Upper lobe of left lung (tissue), 6 donors: ENCODE measurements at regions not wholly inside any gene's neighbourhood (a gene's known extent, or its start where the extent isn't known, plus 50 kb on each side); places are given as distances from the start of the nearest gene placed in this dataset.

ENCODE experiments used
- ATAC-seq, 2 donors: fragments of 200-7000 bp; cut with Tn5 transposase; one replicate each; pipeline ENCODE4 v1.9.1; 2022; ENCODE audit warnings: mild to moderate bottlenecking in 2 of 2, moderate library complexity in 2 of 2; ENCODE audit not compliant: low FRiP score in 2 of 2
- DNase-seq, 2 donors: peaks; one replicate each; pipeline ENCODE4 v3.0.0-alpha.2; 2019 to 2020
- H3K27ac ChIP-seq, 4 donors: fragments of 200-600 bp; sonication (generic); one replicate each; pipeline ENCODE4 v1.5.1; 2016 to 2019
- H3K27me3 ChIP-seq, 4 donors: fragments of 200-600 bp; sonication (generic); one replicate each; pipeline ENCODE4 v1.5.1; 2017 to 2019
- H3K36me3 ChIP-seq, 4 donors: fragments of 200-600 bp; sonication (generic); one replicate each; pipeline ENCODE4 v1.5.1; 2016 to 2019
- H3K4me1 ChIP-seq, 4 donors: fragments of 200-600 bp; sonication (generic); one replicate each; pipeline ENCODE4 v1.5.1; 2018 to 2019
- H3K4me3 ChIP-seq, 4 donors: fragments of 200-600 bp; sonication (generic); one replicate each; pipeline ENCODE4 v1.5.1; 2017 to 2019; ENCODE audit warnings: mild to moderate bottlenecking in 2 of 4, moderate library complexity in 1 of 4
- H3K9me3 ChIP-seq, 4 donors: fragments of 200-600 bp; sonication (generic); one replicate each; pipeline ENCODE4 v1.5.1; 2018 to 2019
- CTCF ChIP-seq, 6 experiments: fragments of 450-650 bp in 4 of 6; fragments of 200-600 bp in 2 of 6; sonication (generic) in 2 of 6; IDR thresholded peaks; one replicate each; pipeline ENCODE4 v1.5.1; 2016 to 2019; ENCODE audit warnings: antibody characterized with exemption in 6 of 6
- EP300 ChIP-seq, 4 donors: sonication (generic); formaldehyde crosslinking; IDR thresholded peaks; one replicate each; pipeline ENCODE4 v1.5.1; 2017; ENCODE audit warnings: antibody characterized with exemption in 4 of 4, control low read depth in 2 of 4
- POLR2A ChIP-seq, 4 donors: fragments of 450-650 bp; IDR thresholded peaks; one replicate each; pipeline ENCODE4 v1.5.1; 2016 to 2017; ENCODE audit warnings: antibody characterized with exemption in 4 of 4, mild to moderate bottlenecking in 2 of 4
- POLR2AphosphoS5 ChIP-seq, 2 donors: sonication (generic); formaldehyde crosslinking; IDR thresholded peaks; one replicate each; pipeline ENCODE4 v1.5.1; 2017; ENCODE audit warnings: antibody characterized with exemption in 2 of 2
- WGBS, 2 donors: methylation state at CpG; one replicate each; pipeline ENCODE4 v1.1.5; 2017 to 2018; 5-methylcytosine and 5-hydroxymethylcytosine counted together
- donor health status: DM: no; HTN: no; CAD: no; lungs with moderate emphysema.
- donor health status: DM: no; HTN: yes; CAD: no; lungs with severe emphysema.

- no peaks in the 10 kb centered on the region for H3K36me3 ChIP-seq
- H3K4me3 ChIP-seq = no peak overlapping the region
- TF ChIP-seq POLR2AphosphoS5 (IDR thresholded peaks at IDR 0.05) (no peak), POLR2A (IDR thresholded peaks at IDR 0.05) (no peak), CTCF (IDR thresholded peaks at IDR 0.05) (no peak), EP300 (IDR thresholded peaks at IDR 0.05) (no peak)
- peaks cover 29 to 32% (median 30%) of the 10 kb centered on the region in 4 donors for H3K4me1 ChIP-seq
- no peaks in the 10 kb centered on the region for H3K9me3 ChIP-seq
- DNase-seq (no peak), ATAC-seq (no peak)
- H3K27ac ChIP-seq = no peak overlapping the region
- no peaks in the 10 kb centered on the region for H3K27me3 ChIP-seq
Observed at GRCh38 chr10:92753865-92754264, 64.1 kb downstream of the HHEX start.

GRCh38 chr10:92755725-92756124, 66.0 kb downstream of the HHEX start:
- Histone ChIP-seq H3K36me3 (no peaks in the 10 kb centered on the region), H3K4me1 (peaks cover 32 to 39% (median 34%) of the 10 kb centered on the region in 4 donors), H3K4me3 (no peak overlapping the region), H3K27ac (peak overlapping the region in 3 of 4 donors; percentile 62 to 85 (median 65)), H3K27me3 (no peaks in the 10 kb centered on the region), H3K9me3 (no peaks in the 10 kb centered on the region)
- ATAC-seq (no peak), DNase-seq (no peak)
- WGBS, 2 donors = 28 to 47% methylated on average over 2 of the region's 2 CpGs
- TF ChIP-seq EP300 (IDR thresholded peaks at IDR 0.05) (no peak), POLR2A (IDR thresholded peaks at IDR 0.05) (no peak), POLR2AphosphoS5 (IDR thresholded peaks at IDR 0.05) (no peak)

GRCh38 chr10:92756201-92757065, 66.7 kb downstream of the HHEX start:
- 40 to 43% methylated on average over 10 of the region's 10 CpGs for WGBS, 2 donors
- H3K27me3 ChIP-seq = no peaks in the 10 kb centered on the region
- peak overlapping the region; percentile 50 to 85 (median 64) for H3K27ac ChIP-seq
- no peaks in the 10 kb centered on the region for H3K9me3 ChIP-seq
- H3K36me3 ChIP-seq = no peaks in the 10 kb centered on the region
- H3K4me1 ChIP-seq = peaks cover 32 to 45% (median 39%) of the 10 kb centered on the region in 4 donors
- TF ChIP-seq POLR2AphosphoS5 (IDR thresholded peaks at IDR 0.05) (peak; percentile 45 to 55), EP300 (IDR thresholded peaks at IDR 0.05) (peak in 2 of 4 donors; percentile 27 to 29), POLR2A (IDR thresholded peaks at IDR 0.05) (no peak)
- peak overlapping the region in 1 of 4 donors; percentile 5 for H3K4me3 ChIP-seq
- DNase-seq (no peak), ATAC-seq (peak in 1 of 2 donors; percentile 30)

- Histone ChIP-seq H3K36me3 (no peaks in the 10 kb centered on the region), H3K27ac (peak overlapping the region; percentile 50 to 85 (median 64)), H3K4me1 (peaks cover 32 to 48% (median 39%) of the 10 kb centered on the region in 4 donors), H3K9me3 (no peaks in the 10 kb centered on the region), H3K4me3 (peak overlapping the region in 1 of 4 donors; percentile 10), H3K27me3 (no peaks in the 10 kb centered on the region)
- WGBS, 2 donors = 20 to 30% methylated on average over 7 to 8 of the region's 8 CpGs
- ATAC-seq = peak; percentile 92
- DNase-seq = peak in 1 of 2 donors; percentile 95
- TF ChIP-seq EP300 (IDR thresholded peaks at IDR 0.05) (no peak), POLR2A (IDR thresholded peaks at IDR 0.05) (peak in 1 of 4 donors; percentile 23), CTCF (IDR thresholded peaks at IDR 0.05) (peak in 4 of 6 experiments; percentile 10 to 39 (median 26)), POLR2AphosphoS5 (IDR thresholded peaks at IDR 0.05) (peak; percentile 46 to 67)
Observed at GRCh38 chr10:92757066-92757710, 67.4 kb downstream of the HHEX start.

GRCh38 chr10:92757711-92758104, 68.0 kb downstream of the HHEX start:
- Histone ChIP-seq H3K27me3 (no peaks in the 10 kb centered on the region), H3K4me3 (no peak overlapping the region), H3K27ac (peak overlapping the region in 3 of 4 donors; percentile 62 to 85 (median 65)), H3K4me1 (peaks cover 32 to 48% (median 39%) of the 10 kb centered on the region in 4 donors), H3K9me3 (no peaks in the 10 kb centered on the region), H3K36me3 (no peaks in the 10 kb centered on the region)
- WGBS, 2 donors = 70 to 73% methylated on average over 3 of the region's 3 CpGs
- DNase-seq = no peak
- TF ChIP-seq POLR2AphosphoS5 (IDR thresholded peaks at IDR 0.05) (no peak), CTCF (IDR thresholded peaks at IDR 0.05) (no peak), EP300 (IDR thresholded peaks at IDR 0.05) (no peak), POLR2A (IDR thresholded peaks at IDR 0.05) (no peak)
- no peak for ATAC-seq
